Liver (tissue), 8 donors: ENCODE measurements at regions not wholly inside any gene's neighbourhood (a gene's known extent, or its start where the extent isn't known, plus 50 kb on each side); places are given as distances from the start of the nearest gene placed in this dataset.

ENCODE experiments used
- DNase-seq: peaks from one replicate; pipeline ENCODE4 v3.0.0-alpha.2; 2017; ENCODE audit warnings: low spot score
- H3K27ac ChIP-seq, 2 donors: one replicate each; pipeline ENCODE4 v1.7.0; 2013; ENCODE audit warnings: inconsistent platforms in 2 of 2, low read length in 2 of 2, control low read depth in 1 of 2, low read depth in 1 of 2, mild to moderate bottlenecking in 1 of 2
- H3K27me3 ChIP-seq, 4 donors: one replicate each; pipeline versions ENCODE4 v1.6.1 to v1.7.0; 2013; ENCODE audit warnings: low read length in 3 of 4, inconsistent platforms in 1 of 4, mild to moderate bottlenecking in 1 of 4, moderate library complexity in 1 of 4; ENCODE audit not compliant: control insufficient read depth in 4 of 4, insufficient read depth in 4 of 4
- H3K36me3 ChIP-seq, 4 donors: one replicate each; pipeline versions ENCODE4 v1.6.1 to v1.7.0; 2013; ENCODE audit warnings: low read length in 3 of 4, mild to moderate bottlenecking in 3 of 4, low read depth in 1 of 4, moderate library complexity in 1 of 4; ENCODE audit not compliant: control insufficient read depth in 4 of 4, insufficient read depth in 3 of 4
- H3K4me1 ChIP-seq, 4 donors: one replicate each; pipeline versions ENCODE4 v1.6.1 to v1.7.0; 2013; ENCODE audit warnings: low read length in 3 of 4, mild to moderate bottlenecking in 3 of 4, moderate library complexity in 1 of 4; ENCODE audit not compliant: control insufficient read depth in 4 of 4, insufficient read depth in 4 of 4
- H3K4me3 ChIP-seq, 3 donors: one replicate each; pipeline versions ENCODE4 v1.6.1 to v1.7.0; 2013; ENCODE audit warnings: low read length in 3 of 3, control low read depth in 1 of 3, low read depth in 1 of 3, mild to moderate bottlenecking in 1 of 3
- H3K9ac ChIP-seq, 2 donors: one replicate each; pipeline ENCODE4 v1.7.0; 2013; ENCODE audit warnings: low read length in 2 of 2, mild to moderate bottlenecking in 2 of 2, moderate library complexity in 2 of 2, control low read depth in 1 of 2, low read depth in 1 of 2
- H3K9me3 ChIP-seq, 4 donors: one replicate each; pipeline versions ENCODE4 v1.6.1 to v1.7.0; 2013; ENCODE audit warnings: low read length in 3 of 4; ENCODE audit not compliant: control insufficient read depth in 4 of 4
- ATF3 ChIP-seq: IDR thresholded peaks from 2 replicates; pipeline ENCODE4 v1.6.1; 2016; ENCODE audit warnings: antibody characterized with exemption
- CTCF ChIP-seq: fragments of 150-350 bp; IDR thresholded peaks from 2 replicates; pipeline ENCODE4 v1.5.1; 2017; ENCODE audit warnings: improper control_type of control experiment, low read depth, low read length; ENCODE audit not compliant: missing input control
- EGR1 ChIP-seq, 2 donors: IDR thresholded peaks; 2 replicates each; pipeline ENCODE4 v1.6.1; 2016 to 2018; ENCODE audit warnings: antibody characterized with exemption in 2 of 2, low read depth in 2 of 2
- FOXA1 ChIP-seq: IDR thresholded peaks from 2 replicates; pipeline ENCODE4 v1.6.1; 2016; ENCODE audit warnings: antibody characterized with exemption
- FOXA2 ChIP-seq: IDR thresholded peaks from 2 replicates; pipeline ENCODE4 v1.6.1; 2016; ENCODE audit warnings: antibody characterized with exemption
- GABPA ChIP-seq, 2 donors: IDR thresholded peaks in 1 of 2; conservative IDR thresholded peaks in 1 of 2; 2 replicates each; pipeline ENCODE4 v1.6.1; 2016; ENCODE audit warnings: antibody characterized with exemption in 2 of 2, mild to moderate bottlenecking in 1 of 2, moderate library complexity in 1 of 2
- HNF4A ChIP-seq, 2 donors: conservative IDR thresholded peaks; 2 replicates each; pipeline ENCODE4 v1.6.1; 2016; ENCODE audit warnings: antibody characterized with exemption in 2 of 2, mild to moderate bottlenecking in 2 of 2
- HNF4G ChIP-seq: IDR thresholded peaks from 2 replicates; pipeline ENCODE4 v1.6.1; 2016; ENCODE audit warnings: antibody characterized with exemption
- JUND ChIP-seq, 2 donors: IDR thresholded peaks; 2 replicates each; pipeline ENCODE4 v1.6.1; 2016; ENCODE audit warnings: antibody characterized with exemption in 2 of 2
- MAX ChIP-seq: IDR thresholded peaks from 2 replicates; pipeline ENCODE4 v1.6.1; 2016; ENCODE audit warnings: antibody characterized with exemption
- RAD21 ChIP-seq, 2 donors: IDR thresholded peaks; 2 replicates each; pipeline ENCODE4 v1.6.1; 2016; ENCODE audit warnings: antibody characterized with exemption in 2 of 2, mild to moderate bottlenecking in 2 of 2
- REST ChIP-seq: IDR thresholded peaks from 2 replicates; pipeline ENCODE4 v1.6.1; 2016; ENCODE audit warnings: antibody characterized with exemption, mild to moderate bottlenecking
- RXRA ChIP-seq, 2 donors: IDR thresholded peaks; 2 replicates each; pipeline ENCODE4 v1.6.1; 2017 to 2018; ENCODE audit warnings: antibody characterized with exemption in 2 of 2, mild to moderate bottlenecking in 1 of 2
- SP1 ChIP-seq: IDR thresholded peaks from 2 replicates; pipeline ENCODE4 v1.6.1; 2018; ENCODE audit warnings: antibody characterized with exemption, mild to moderate bottlenecking
- TAF1 ChIP-seq: conservative IDR thresholded peaks from 2 replicates; pipeline ENCODE4 v1.6.1; 2016; ENCODE audit warnings: antibody characterized with exemption, mild to moderate bottlenecking
- YY1 ChIP-seq: IDR thresholded peaks from 2 replicates; pipeline ENCODE4 v1.6.1; 2016; ENCODE audit warnings: antibody characterized with exemption, mild to moderate bottlenecking
- WGBS: extraction: QIAGEN DNeasy Blood & Tissue Kit; methylation state at CpG from one replicate; pipeline ENCODE4 v1.1.7; 2013; 5-methylcytosine and 5-hydroxymethylcytosine counted together
- TF ChIP-seq, protein P1 (sequence below): IDR thresholded peaks from 2 replicates; pipeline ENCODE4 v1.6.1; 2016; ENCODE audit warnings: antibody characterized with exemption
- donor health status: healthy.
- donor health status: healthy.
- donor health status: healthy.
- donor health status: healthy.
- donor health status: healthy.

DNA sequence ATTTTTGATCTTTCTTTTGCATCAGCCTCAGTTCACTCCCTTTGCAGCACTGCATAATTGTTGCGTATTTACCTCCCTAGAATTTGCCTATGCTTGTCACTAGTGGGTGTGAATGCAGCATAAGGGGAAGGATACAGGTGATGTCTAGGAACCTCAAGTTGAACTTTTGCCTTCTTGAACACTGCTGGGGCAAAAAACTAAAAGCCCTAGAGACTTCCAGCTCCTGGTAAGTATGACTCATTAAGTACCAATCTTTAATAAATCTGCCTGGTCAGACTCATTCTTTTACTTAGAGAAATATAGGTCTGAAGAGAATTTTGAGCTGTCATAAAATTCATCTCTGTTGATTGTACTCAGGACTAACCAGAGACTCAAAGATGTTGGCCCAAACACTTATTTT is 547.3 kb upstream of the FANCL start:
- TF ChIP-seq RXRA (IDR thresholded peaks at IDR 0.05) = no peak
- TF ChIP-seq FOXA1 = no peak
- TF ChIP-seq TAF1 = no peak
- TF ChIP-seq HNF4A (conservative IDR thresholded peaks at IDR 0.05) = no peak
- no peak overlapping the region for H3K27ac ChIP-seq

DNA sequence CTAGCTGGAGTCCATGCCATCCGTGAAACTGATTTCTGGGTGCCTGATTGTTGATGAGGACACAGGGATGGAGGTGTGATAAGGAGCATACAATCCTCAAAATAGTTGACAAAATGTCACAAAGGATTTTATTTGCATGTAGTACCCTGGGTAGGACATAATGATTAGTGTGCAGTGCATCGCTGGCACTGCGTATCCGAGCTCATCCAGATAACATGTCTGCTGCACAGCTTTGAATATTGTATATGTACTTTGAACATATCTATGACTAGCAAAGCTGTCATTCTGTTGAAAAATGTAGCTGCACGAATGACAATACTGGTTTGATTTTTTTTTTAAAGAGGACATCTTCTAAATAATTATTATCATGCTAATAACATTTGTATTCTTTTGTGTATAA is 529.7 kb upstream of the FANCL start:
- H3K9ac ChIP-seq = no peak overlapping the region
- no peaks in the 10 kb centered on the region for H3K4me1 ChIP-seq
- no peak overlapping the region for H3K4me3 ChIP-seq
- H3K9me3 ChIP-seq = no peaks in the 10 kb centered on the region
- no peak overlapping the region for H3K27ac ChIP-seq
- 74% methylated on average over 5 of the region's 5 CpGs for WGBS
- TF ChIP-seq JUND (IDR thresholded peaks at IDR 0.05) (no peak), HNF4G (no peak), ATF3 (no peak)
- no peak for DNase-seq
- H3K27me3 ChIP-seq = peaks cover 0 to 16% (median 0%) of the 10 kb centered on the region in 4 donors
- no peaks in the 10 kb centered on the region for H3K36me3 ChIP-seq

More for the DNA sequence above, 547.3 kb upstream of the FANCL start:
- no peaks in the 10 kb centered on the region for H3K36me3 ChIP-seq
- WGBS = 87% methylated on average over 1 of the region's 1 CpG
- DNase-seq = no peak
- H3K9me3 ChIP-seq = no peaks in the 10 kb centered on the region
- no peaks in the 10 kb centered on the region for H3K4me1 ChIP-seq
- no peak overlapping the region for H3K9ac ChIP-seq
- H3K27me3 ChIP-seq = peaks cover 0 to 4% (median 0%) of the 10 kb centered on the region in 4 donors
- no peak overlapping the region for H3K4me3 ChIP-seq

DNA sequence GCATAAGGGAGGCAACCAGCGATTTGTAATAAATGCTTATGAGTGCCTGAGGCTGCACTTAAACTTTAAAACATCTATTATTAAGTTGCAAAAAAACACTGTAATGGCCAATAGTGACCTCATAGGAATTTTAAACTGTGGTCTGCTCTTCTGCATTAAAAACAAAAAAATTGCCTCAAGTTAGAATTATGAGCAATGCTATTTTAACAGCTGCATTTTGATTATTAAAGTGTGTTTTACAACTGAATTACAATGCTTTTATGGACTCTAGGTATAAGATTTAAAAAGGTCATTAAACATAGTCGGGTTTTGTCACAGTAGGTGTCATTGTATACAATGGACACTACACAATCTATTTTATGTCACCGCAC is 528.7 kb upstream of the FANCL start:
- Histone ChIP-seq H3K9ac (no peak overlapping the region), H3K4me3 (no peak overlapping the region), H3K36me3 (no peaks in the 10 kb centered on the region), H3K9me3 (no peaks in the 10 kb centered on the region), H3K27me3 (peaks cover 0 to 16% (median 0%) of the 10 kb centered on the region in 4 donors), H3K27ac (no peak overlapping the region), H3K4me1 (no peaks in the 10 kb centered on the region)
- no peak for DNase-seq
- 67% methylated on average over 3 of the region's 3 CpGs for WGBS
- TF ChIP-seq RXRA (IDR thresholded peaks at IDR 0.05) (no peak), EGR1 (IDR thresholded peaks at IDR 0.05; ENCODE audit: low read depth in 2 of 2) (no peak), RAD21 (IDR thresholded peaks at IDR 0.05) (no peak), FOXA2 (no peak), TAF1 (no peak), YY1 (no peak), CTCF (no peak), JUND (IDR thresholded peaks at IDR 0.05) (no peak), MAX (no peak), ATF3 (no peak), GABPA (IDR thresholded peaks at IDR 0.05 in 1 of 2, conservative IDR thresholded peaks at IDR 0.05 in 1 of 2) (no peak), SP1 (no peak), FOXA1 (no peak), REST (no peak)
- TF ChIP-seq, protein P1, sequence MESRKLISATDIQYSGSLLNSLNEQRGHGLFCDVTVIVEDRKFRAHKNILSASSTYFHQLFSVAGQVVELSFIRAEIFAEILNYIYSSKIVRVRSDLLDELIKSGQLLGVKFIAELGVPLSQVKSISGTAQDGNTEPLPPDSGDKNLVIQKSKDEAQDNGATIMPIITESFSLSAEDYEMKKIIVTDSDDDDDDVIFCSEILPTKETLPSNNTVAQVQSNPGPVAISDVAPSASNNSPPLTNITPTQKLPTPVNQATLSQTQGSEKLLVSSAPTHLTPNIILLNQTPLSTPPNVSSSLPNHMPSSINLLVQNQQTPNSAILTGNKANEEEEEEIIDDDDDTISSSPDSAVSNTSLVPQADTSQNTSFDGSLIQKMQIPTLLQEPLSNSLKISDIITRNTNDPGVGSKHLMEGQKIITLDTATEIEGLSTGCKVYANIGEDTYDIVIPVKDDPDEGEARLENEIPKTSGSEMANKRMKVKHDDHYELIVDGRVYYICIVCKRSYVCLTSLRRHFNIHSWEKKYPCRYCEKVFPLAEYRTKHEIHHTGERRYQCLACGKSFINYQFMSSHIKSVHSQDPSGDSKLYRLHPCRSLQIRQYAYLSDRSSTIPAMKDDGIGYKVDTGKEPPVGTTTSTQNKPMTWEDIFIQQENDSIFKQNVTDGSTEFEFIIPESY = no peak
